ENCODE measurements at regions not wholly inside any gene's neighbourhood (a gene's known extent, or its start where the extent isn't known, plus 50 kb on each side); places are given as distances from the start of the nearest gene placed in this dataset.

GRCh38 chr5:97676608-97677007, 493.6 kb upstream of the RIOK2 start:
- H3K4me3 ChIP-seq (replicated peaks; ENCODE audit: insufficient read depth, low read length) = no peak overlapping the region

DNA sequence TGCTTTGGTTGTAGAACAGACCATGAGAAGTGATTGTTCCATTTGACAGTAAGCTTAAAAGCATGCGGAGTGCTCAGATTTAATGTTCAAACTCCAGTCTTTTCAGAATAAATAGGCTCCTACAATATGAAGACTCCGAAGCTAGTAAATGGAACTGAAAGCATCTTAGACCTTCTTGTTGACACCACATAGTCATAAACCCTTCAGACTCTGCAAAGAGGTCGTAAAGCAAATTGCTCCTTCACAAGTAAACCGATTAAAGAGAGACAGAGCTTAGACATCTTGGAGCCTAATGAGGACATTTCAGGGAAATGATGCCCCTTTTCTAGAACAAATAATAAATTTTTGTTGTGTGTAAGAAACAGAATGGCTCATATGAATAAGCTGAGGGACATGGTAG, 511.0 kb upstream of the RIOK2 start:
- Histone ChIP-seq H3K27ac (replicated peaks) (no peak overlapping the region), H3K4me3 (replicated peaks; ENCODE audit: insufficient read depth, low read length) (no peak overlapping the region), H3K27me3 (ENCODE audit: insufficient read depth, poor library complexity, severe bottlenecking) (no peaks in the 10 kb centered on the region)
- no peak for DNase-seq (ENCODE audit: low read depth in 1 of 2, low spot score in 1 of 2)
- TF ChIP-seq POLR2AphosphoS5 (IDR thresholded peaks at IDR 0.05; ENCODE audit: low read depth) = no peak
- TF ChIP-seq, protein P1, sequence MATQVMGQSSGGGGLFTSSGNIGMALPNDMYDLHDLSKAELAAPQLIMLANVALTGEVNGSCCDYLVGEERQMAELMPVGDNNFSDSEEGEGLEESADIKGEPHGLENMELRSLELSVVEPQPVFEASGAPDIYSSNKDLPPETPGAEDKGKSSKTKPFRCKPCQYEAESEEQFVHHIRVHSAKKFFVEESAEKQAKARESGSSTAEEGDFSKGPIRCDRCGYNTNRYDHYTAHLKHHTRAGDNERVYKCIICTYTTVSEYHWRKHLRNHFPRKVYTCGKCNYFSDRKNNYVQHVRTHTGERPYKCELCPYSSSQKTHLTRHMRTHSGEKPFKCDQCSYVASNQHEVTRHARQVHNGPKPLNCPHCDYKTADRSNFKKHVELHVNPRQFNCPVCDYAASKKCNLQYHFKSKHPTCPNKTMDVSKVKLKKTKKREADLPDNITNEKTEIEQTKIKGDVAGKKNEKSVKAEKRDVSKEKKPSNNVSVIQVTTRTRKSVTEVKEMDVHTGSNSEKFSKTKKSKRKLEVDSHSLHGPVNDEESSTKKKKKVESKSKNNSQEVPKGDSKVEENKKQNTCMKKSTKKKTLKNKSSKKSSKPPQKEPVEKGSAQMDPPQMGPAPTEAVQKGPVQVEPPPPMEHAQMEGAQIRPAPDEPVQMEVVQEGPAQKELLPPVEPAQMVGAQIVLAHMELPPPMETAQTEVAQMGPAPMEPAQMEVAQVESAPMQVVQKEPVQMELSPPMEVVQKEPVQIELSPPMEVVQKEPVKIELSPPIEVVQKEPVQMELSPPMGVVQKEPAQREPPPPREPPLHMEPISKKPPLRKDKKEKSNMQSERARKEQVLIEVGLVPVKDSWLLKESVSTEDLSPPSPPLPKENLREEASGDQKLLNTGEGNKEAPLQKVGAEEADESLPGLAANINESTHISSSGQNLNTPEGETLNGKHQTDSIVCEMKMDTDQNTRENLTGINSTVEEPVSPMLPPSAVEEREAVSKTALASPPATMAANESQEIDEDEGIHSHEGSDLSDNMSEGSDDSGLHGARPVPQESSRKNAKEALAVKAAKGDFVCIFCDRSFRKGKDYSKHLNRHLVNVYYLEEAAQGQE (IDR thresholded peaks at IDR 0.05; ENCODE audit: insufficient replicate concordance, low read depth) = no peak
- no peak for TF ChIP-seq GABPA (IDR thresholded peaks at IDR 0.05; ENCODE audit: low read depth)

More at GRCh38 chr5:97676608-97677007, 493.6 kb upstream of the RIOK2 start:
- no peak for DNase-seq (ENCODE audit: low read depth in 1 of 2, low spot score in 1 of 2)
- Histone ChIP-seq H3K27me3 (ENCODE audit: insufficient read depth, poor library complexity, severe bottlenecking) (no peaks in the 10 kb centered on the region), H3K27ac (replicated peaks) (no peak overlapping the region)
- TF ChIP-seq, protein P1 (IDR thresholded peaks at IDR 0.05; ENCODE audit: insufficient replicate concordance, low read depth) = no peak
- no peak for TF ChIP-seq SPI1 (IDR thresholded peaks at IDR 0.05; ENCODE audit: borderline replicate concordance, low read depth)
- TF ChIP-seq GABPA (IDR thresholded peaks at IDR 0.05; ENCODE audit: low read depth) = no peak
- no peak for TF ChIP-seq POLR2AphosphoS5 (IDR thresholded peaks at IDR 0.05; ENCODE audit: low read depth)
- TF ChIP-seq, protein P2, sequence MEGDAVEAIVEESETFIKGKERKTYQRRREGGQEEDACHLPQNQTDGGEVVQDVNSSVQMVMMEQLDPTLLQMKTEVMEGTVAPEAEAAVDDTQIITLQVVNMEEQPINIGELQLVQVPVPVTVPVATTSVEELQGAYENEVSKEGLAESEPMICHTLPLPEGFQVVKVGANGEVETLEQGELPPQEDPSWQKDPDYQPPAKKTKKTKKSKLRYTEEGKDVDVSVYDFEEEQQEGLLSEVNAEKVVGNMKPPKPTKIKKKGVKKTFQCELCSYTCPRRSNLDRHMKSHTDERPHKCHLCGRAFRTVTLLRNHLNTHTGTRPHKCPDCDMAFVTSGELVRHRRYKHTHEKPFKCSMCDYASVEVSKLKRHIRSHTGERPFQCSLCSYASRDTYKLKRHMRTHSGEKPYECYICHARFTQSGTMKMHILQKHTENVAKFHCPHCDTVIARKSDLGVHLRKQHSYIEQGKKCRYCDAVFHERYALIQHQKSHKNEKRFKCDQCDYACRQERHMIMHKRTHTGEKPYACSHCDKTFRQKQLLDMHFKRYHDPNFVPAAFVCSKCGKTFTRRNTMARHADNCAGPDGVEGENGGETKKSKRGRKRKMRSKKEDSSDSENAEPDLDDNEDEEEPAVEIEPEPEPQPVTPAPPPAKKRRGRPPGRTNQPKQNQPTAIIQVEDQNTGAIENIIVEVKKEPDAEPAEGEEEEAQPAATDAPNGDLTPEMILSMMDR (IDR thresholded peaks at IDR 0.05; ENCODE audit: insufficient read depth, low read length) = no peak

DNA sequence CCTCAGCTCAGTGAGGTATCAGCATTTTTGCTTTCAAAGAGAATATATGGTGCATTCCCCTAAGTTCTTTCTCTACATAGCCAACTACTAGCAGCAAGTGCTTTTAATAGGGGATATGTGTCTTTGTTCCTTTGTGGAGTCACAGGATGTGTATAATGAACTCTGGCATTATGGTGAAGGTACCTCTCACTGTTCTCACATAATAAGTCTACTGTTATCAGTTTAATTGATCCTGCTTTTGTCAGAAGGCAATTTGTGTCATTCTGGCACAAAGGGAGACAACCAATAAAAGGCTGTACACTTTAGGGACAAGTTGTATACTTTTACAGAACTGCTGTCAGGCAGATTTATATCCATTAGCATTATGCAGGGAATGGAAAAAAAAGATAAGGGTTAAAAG, 531.4 kb upstream of the RIOK2 start:
- Histone ChIP-seq H3K27me3 (ENCODE audit: insufficient read depth, poor library complexity, severe bottlenecking) (no peaks in the 10 kb centered on the region), H3K27ac (replicated peaks) (no peak overlapping the region), H3K4me3 (replicated peaks; ENCODE audit: insufficient read depth, low read length) (no peak overlapping the region)
- no peak for DNase-seq (ENCODE audit: low read depth in 1 of 2, low spot score in 1 of 2)
- TF ChIP-seq SPI1 (IDR thresholded peaks at IDR 0.05; ENCODE audit: borderline replicate concordance, low read depth) (no peak), POLR2AphosphoS5 (IDR thresholded peaks at IDR 0.05; ENCODE audit: low read depth) (no peak), GABPA (IDR thresholded peaks at IDR 0.05; ENCODE audit: low read depth) (no peak)
- TF ChIP-seq, protein P2 (IDR thresholded peaks at IDR 0.05; ENCODE audit: insufficient read depth, low read length) = no peak
- TF ChIP-seq, protein P1 (IDR thresholded peaks at IDR 0.05; ENCODE audit: insufficient replicate concordance, low read depth) = no peak
